Tibial nerve (tissue), 4 donors: ENCODE measurements at regions not wholly inside any gene's neighbourhood (a gene's known extent, or its start where the extent isn't known, plus 50 kb on each side); places are given as distances from the start of the nearest gene placed in this dataset.
A peak's percentile ranks its signal among the peaks of the same experiment; 100 is the strongest.

ENCODE experiments used
- DNase-seq, 2 donors: peaks; one replicate each; pipeline ENCODE4 v3.0.0-alpha.2; 2019; ENCODE audit warnings: low spot score in 2 of 2
- H3K27ac ChIP-seq, 4 donors: fragments of 200-600 bp; sonication (generic) in 3 of 4; one replicate each; pipeline ENCODE4 v1.5.1; 2017 to 2019; ENCODE audit warnings: mild to moderate bottlenecking in 1 of 4
- H3K27me3 ChIP-seq, 2 donors: fragments of 200-600 bp; sonication (generic) in 1 of 2; one replicate each; pipeline versions ENCODE4 v1.5.1 to v1.6.0; 2017 to 2019
- H3K36me3 ChIP-seq, 3 donors: fragments of 200-600 bp; sonication (generic); one replicate each; pipeline ENCODE4 v1.5.1; 2018 to 2019
- H3K4me1 ChIP-seq, 4 donors: fragments of 200-600 bp; sonication (generic) in 3 of 4; one replicate each; pipeline ENCODE4 v1.5.1; 2017 to 2019
- H3K4me3 ChIP-seq, 4 donors: fragments of 200-600 bp; sonication (generic) in 3 of 4; one replicate each; pipeline ENCODE4 v1.5.1; 2017 to 2019; ENCODE audit warnings: mild to moderate bottlenecking in 1 of 4, moderate library complexity in 1 of 4
- H3K9me3 ChIP-seq, 4 donors: fragments of 200-600 bp; sonication (generic) in 3 of 4; one replicate each; pipeline ENCODE4 v1.5.1; 2017 to 2019
- CTCF ChIP-seq, 5 experiments: fragments of 200-600 bp in 3 of 5; fragments of 450-650 bp in 2 of 5; sonication (generic) in 3 of 5; IDR thresholded peaks; one replicate each; pipeline ENCODE4 v1.5.1; 2016 to 2019; ENCODE audit warnings: antibody characterized with exemption in 5 of 5, mild to moderate bottlenecking in 3 of 5, moderate library complexity in 2 of 5
- EP300 ChIP-seq, 2 donors: sonication (generic); formaldehyde crosslinking; IDR thresholded peaks; one replicate each; pipeline ENCODE4 v1.6.1; 2017; ENCODE audit warnings: antibody characterized with exemption in 2 of 2, mild to moderate bottlenecking in 1 of 2
- POLR2A ChIP-seq, 2 donors: fragments of 450-650 bp; IDR thresholded peaks; one replicate each; pipeline ENCODE4 v1.6.1; 2017; ENCODE audit warnings: antibody characterized with exemption in 2 of 2, mild to moderate bottlenecking in 2 of 2, moderate library complexity in 2 of 2
- WGBS, 2 donors: methylation state at CpG; one replicate each; pipeline ENCODE4 v1.1.5; 2018; 5-methylcytosine and 5-hydroxymethylcytosine counted together

GRCh38 chr9:87342743-87343142 lies 154.9 kb upstream of the DAPK1 start:
- Histone ChIP-seq H3K4me3 (no peak overlapping the region), H3K27me3 (no peaks in the 10 kb centered on the region), H3K9me3 (no peaks in the 10 kb centered on the region), H3K4me1 (peaks cover 0 to 16% (median 0%) of the 10 kb centered on the region in 4 donors), H3K27ac (peak overlapping the region in 1 of 4 donors; percentile 6), H3K36me3 (no peaks in the 10 kb centered on the region)
- TF ChIP-seq CTCF (IDR thresholded peaks at IDR 0.05) (no peak), POLR2A (IDR thresholded peaks at IDR 0.05) (no peak), EP300 (IDR thresholded peaks at IDR 0.05) (peak in 1 of 2 donors; percentile 41)
- DNase-seq, result peak; percentile 25 to 49
- WGBS, 2 donors, result 28 to 36% methylated on average over 7 of the region's 7 CpGs

GRCh38 chr9:87343816-87344430 lies 153.7 kb upstream of the DAPK1 start:
- Histone ChIP-seq H3K4me1 (peaks cover 0 to 10% (median 0%) of the 10 kb centered on the region in 4 donors), H3K36me3 (no peaks in the 10 kb centered on the region), H3K9me3 (no peaks in the 10 kb centered on the region), H3K27me3 (no peaks in the 10 kb centered on the region), H3K27ac (no peak overlapping the region), H3K4me3 (no peak overlapping the region)
- TF ChIP-seq POLR2A (IDR thresholded peaks at IDR 0.05), result no peak
- TF ChIP-seq EP300 (IDR thresholded peaks at IDR 0.05), result no peak
- TF ChIP-seq CTCF (IDR thresholded peaks at IDR 0.05), result no peak
- WGBS, 2 donors, result 78% methylated on average over 5 of the region's 5 CpGs
- no peak for DNase-seq

GRCh38 chr9:87346061-87346665 lies 151.5 kb upstream of the DAPK1 start:
- no peak overlapping the region for H3K27ac ChIP-seq
- H3K4me3 ChIP-seq, result no peak overlapping the region
- TF ChIP-seq POLR2A (IDR thresholded peaks at IDR 0.05) (no peak), EP300 (IDR thresholded peaks at IDR 0.05) (no peak), CTCF (IDR thresholded peaks at IDR 0.05) (no peak)
- peaks cover 0 to 10% (median 0%) of the 10 kb centered on the region in 4 donors for H3K4me1 ChIP-seq
- H3K36me3 ChIP-seq, result no peaks in the 10 kb centered on the region
- DNase-seq, result no peak
- H3K9me3 ChIP-seq, result peaks cover 0 to 4% (median 0%) of the 10 kb centered on the region in 4 donors
- WGBS, 2 donors, result 28 to 33% methylated on average over 5 of the region's 5 CpGs
- no peaks in the 10 kb centered on the region for H3K27me3 ChIP-seq

GRCh38 chr9:87350915-87351314 lies 146.8 kb upstream of the DAPK1 start:
- no peak overlapping the region for H3K4me3 ChIP-seq
- no peak for TF ChIP-seq POLR2A (IDR thresholded peaks at IDR 0.05)
- no peak for TF ChIP-seq CTCF (IDR thresholded peaks at IDR 0.05)
- TF ChIP-seq EP300 (IDR thresholded peaks at IDR 0.05), result no peak
- DNase-seq, result no peak
- peaks cover 0 to 4% (median 0%) of the 10 kb centered on the region in 4 donors for H3K9me3 ChIP-seq
- no peaks in the 10 kb centered on the region for H3K4me1 ChIP-seq
- no peaks in the 10 kb centered on the region for H3K36me3 ChIP-seq
- H3K27me3 ChIP-seq, result no peaks in the 10 kb centered on the region
- WGBS, 2 donors, result 79 to 83% methylated on average over 2 of the region's 2 CpGs
- H3K27ac ChIP-seq, result no peak overlapping the region

- 71 to 77% methylated on average over 3 of the region's 3 CpGs for WGBS, 2 donors
- Histone ChIP-seq H3K27ac (no peak overlapping the region), H3K36me3 (no peaks in the 10 kb centered on the region)
Measured at GRCh38 chr9:87353301-87353700, 144.4 kb upstream of the DAPK1 start.

More at GRCh38 chr9:87353301-87353700, 144.4 kb upstream of the DAPK1 start:
- no peak for TF ChIP-seq POLR2A (IDR thresholded peaks at IDR 0.05)
- DNase-seq, result no peak
- Histone ChIP-seq H3K4me3 (no peak overlapping the region), H3K4me1 (no peaks in the 10 kb centered on the region), H3K27me3 (no peaks in the 10 kb centered on the region), H3K9me3 (peaks cover 0 to 12% (median 0%) of the 10 kb centered on the region in 4 donors)
